ENCODE measurements at regions not wholly inside any gene's neighbourhood (a gene's known extent, or its start where the extent isn't known, plus 50 kb on each side); places are given as distances from the start of the nearest gene placed in this dataset.
A peak's percentile ranks its signal among the peaks of the same experiment; 100 is the strongest.
"Not testable (repeated sequence)": the region's sequence is repeated elsewhere in the genome, so short reads cannot be mapped to it uniquely, and the experiment has no call there.

- in situ Hi-C loops (cut with MboI); POLR2A ChIA-PET; CTCF ChIA-PET: not testable (repeated sequence)
These were observed 172.1 kb downstream of the HLX start for GRCh38 chr1:221051391-221051790.

GRCh38 chr1:221053889-221054288 lies 174.6 kb downstream of the HLX start:
- DNase-seq (ENCODE audit: low read depth, low spot score) (no peak), FAIRE-seq (no peak), ATAC-seq (no peak)
- no TSS peak for BruUV-seq (replicated peaks)
- RAD21 ChIA-PET (ENCODE audit: unreplicated experiment) = no interaction called here
- Histone ChIP-seq H3K79me2 (ENCODE audit: control insufficient read depth, insufficient read depth, low read length) (no peaks in the 10 kb centered on the region), H2AFZ (ENCODE audit: control insufficient read depth, low read depth, low read length) (no peak overlapping the region), H3K4me2 (ENCODE audit: control insufficient read depth, insufficient read depth) (no peak overlapping the region), H3K27ac (ENCODE audit: control insufficient read depth, insufficient read depth) (no peak overlapping the region), H4K20me1 (ENCODE audit: control insufficient read depth, insufficient read depth) (no peaks in the 10 kb centered on the region), H3K4me1 (ENCODE audit: control insufficient read depth, insufficient read depth, low read length) (no peaks in the 10 kb centered on the region), H3K9ac (ENCODE audit: control insufficient read depth, insufficient read depth, low read length) (no peak overlapping the region), H3K36me3 (ENCODE audit: control insufficient read depth in 2 of 2, insufficient read depth in 2 of 2, low read length in 1 of 2) (no peaks in the 10 kb centered on the region), H3K4me3 (no peak overlapping the region), H3K27me3 (replicated peaks in 1 of 2; ENCODE audit: control insufficient read depth in 2 of 2, insufficient read depth in 2 of 2, low read length in 1 of 2) (no peaks in the 10 kb centered on the region), H3K9me3 (replicated peaks; ENCODE audit: control insufficient read depth, insufficient read depth, low read length) (peaks cover 6% of the 10 kb centered on the region; the same call in 1 of the 3 replicates)
- SMC1A ChIA-PET (ENCODE audit: uncharacterized antibody, unreplicated experiment) = no interaction called here
- TF ChIP-seq CBX3 (IDR thresholded peaks at IDR 0.05; ENCODE audit: borderline replicate concordance, low read depth) (no peak), CREM (IDR thresholded peaks at IDR 0.05; ENCODE audit: low read depth) (no peak), IRF3 (IDR thresholded peaks at IDR 0.05) (no peak), SKIL (IDR thresholded peaks at IDR 0.05; ENCODE audit: low read depth, poor library complexity, severe bottlenecking) (no peak), NFIC (IDR thresholded peaks at IDR 0.05; ENCODE audit: low read depth, low read length) (no peak), SP1 (IDR thresholded peaks at IDR 0.05; ENCODE audit: low read depth, low read length) (no peak), CBFB (IDR thresholded peaks at IDR 0.05; ENCODE audit: low read depth) (no peak), ZNF207 (IDR thresholded peaks at IDR 0.05; ENCODE audit: borderline replicate concordance) (no peak), IKZF1 (conservative IDR thresholded peaks at IDR 0.05) (no peak), RAD21 (IDR thresholded peaks at IDR 0.05; ENCODE audit: insufficient read depth, low read depth, low read length) (no peak), ZZZ3 (IDR thresholded peaks at IDR 0.05; ENCODE audit: control insufficient read depth, insufficient read length, low read depth) (no peak), MTA3 (IDR thresholded peaks at IDR 0.05; ENCODE audit: borderline replicate concordance, low read length) (no peak), ETV6 (conservative IDR thresholded peaks at IDR 0.05 in 1 of 2, IDR thresholded peaks at IDR 0.05 in 1 of 2; ENCODE audit: borderline replicate concordance in 1 of 2, low read depth in 1 of 2) (no peak), YY1 (IDR thresholded peaks at IDR 0.05; ENCODE audit: low read depth, low read length) (no peak), SMC3 (IDR thresholded peaks at IDR 0.05; ENCODE audit: borderline replicate concordance, low read length) (no peak)
- CTCF ChIA-PET = no interaction called here
- WGBS (ENCODE audit: insufficient coverage, insufficient replicate concordance, low lambda C conversion rate, missing lambda C conversion rate) = 79% methylated on average over 4 of the region's 4 CpGs
- intact Hi-C loops (cut with micrococcal nuclease; ENCODE audit: unreplicated experiment) (no loop called here), in situ Hi-C loops (cut with MboI) (no loop called here)
- POLR2A ChIA-PET = no interaction called here

More at GRCh38 chr1:221051391-221051790, 172.1 kb downstream of the HLX start:
- H2AFZ ChIP-seq (ENCODE audit: control insufficient read depth, low read depth, low read length); H3K9me3 ChIP-seq (replicated peaks; ENCODE audit: control insufficient read depth, insufficient read depth, low read length); DNase-seq (ENCODE audit: low read depth, low spot score); H3K27ac ChIP-seq (ENCODE audit: control insufficient read depth, insufficient read depth); H3K9ac ChIP-seq (ENCODE audit: control insufficient read depth, insufficient read depth, low read length); BruUV-seq (replicated peaks); intact Hi-C loops (cut with micrococcal nuclease; ENCODE audit: unreplicated experiment); FAIRE-seq; H3K27me3 ChIP-seq (replicated peaks in 1 of 2; ENCODE audit: control insufficient read depth in 2 of 2, insufficient read depth in 2 of 2, low read length in 1 of 2); H3K4me3 ChIP-seq; H3K4me2 ChIP-seq (ENCODE audit: control insufficient read depth, insufficient read depth); ATAC-seq; H3K79me2 ChIP-seq (ENCODE audit: control insufficient read depth, insufficient read depth, low read length); H4K20me1 ChIP-seq (ENCODE audit: control insufficient read depth, insufficient read depth); H3K36me3 ChIP-seq (ENCODE audit: control insufficient read depth in 2 of 2, insufficient read depth in 2 of 2, low read length in 1 of 2): not testable (repeated sequence)
- ChIA-PET SMC1A (ENCODE audit: uncharacterized antibody, unreplicated experiment) (interaction anchor here (0.6 to 2.7 kb wide), 5 partner anchors 16 to 115 kb away, joined by 3 to 6 read pairs (median 4); no protein-coding TSS in a partner anchor), RAD21 (ENCODE audit: unreplicated experiment) (interaction anchor here (1.3 kb wide), 1 partner anchor 151 kb away, joined by 3 read pairs; no protein-coding TSS in a partner anchor)
- H3K4me1 ChIP-seq (ENCODE audit: control insufficient read depth, insufficient read depth, low read length) = peaks cover 15% of the 10 kb centered on the region
- peak; percentile 24 for TF ChIP-seq SPI1 (IDR thresholded peaks at IDR 0.05; ENCODE audit: borderline replicate concordance, insufficient read depth, low read depth, low read length)
- WGBS (ENCODE audit: insufficient coverage, insufficient replicate concordance, low lambda C conversion rate, missing lambda C conversion rate) = 57% methylated on average over 4 of the region's 4 CpGs
